T47D (cell line): ENCODE measurements at regions not wholly inside any gene's neighbourhood (a gene's known extent, or its start where the extent isn't known, plus 50 kb on each side); places are given as distances from the start of the nearest gene placed in this dataset.

Experiments
- DNase-seq, 2 experiments: peaks; one replicate each; pipeline versions ENCODE4 v3.0.0 to v3.0.0-alpha.2; 2011 to 2012; ENCODE audit warnings: low read depth in 1 of 2, low spot score in 1 of 2
- JUND ChIP-seq: IDR thresholded peaks from 2 replicates; pipeline ENCODE4 v1.6.1; 2012; ENCODE audit warnings: low read depth
- in situ Hi-C: cut with HindIII; loops from 2 replicates; pipeline ENCODE4 v1.10.0; 2016; ENCODE audit warnings: low sequenced_read_pairs, low pct_unique_long_range_greater_than_20kb

DNA sequence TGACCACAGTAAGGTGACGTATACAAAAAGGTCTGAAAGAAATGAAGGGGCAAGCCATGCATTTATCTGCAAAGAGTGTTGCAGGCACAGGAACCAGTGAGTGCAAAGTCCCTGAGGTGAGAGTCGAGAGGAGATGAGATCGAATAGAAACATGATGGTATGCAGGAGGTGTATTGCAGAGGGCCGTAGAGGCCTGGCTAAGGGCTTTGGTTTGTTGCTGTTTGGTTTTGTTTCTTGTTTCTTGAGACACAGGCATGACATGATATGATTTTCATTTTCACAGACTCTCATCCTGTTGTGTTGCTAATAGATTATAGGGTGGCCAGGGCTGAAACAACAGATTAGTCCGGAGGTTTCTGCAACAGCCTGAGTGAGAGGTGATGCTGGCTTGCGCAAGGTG lies 80.4 kb downstream of the HSPH1 start:
- in situ Hi-C loops = no loop called here
- DNase-seq = no peak
- TF ChIP-seq JUND = no peak

DNA sequence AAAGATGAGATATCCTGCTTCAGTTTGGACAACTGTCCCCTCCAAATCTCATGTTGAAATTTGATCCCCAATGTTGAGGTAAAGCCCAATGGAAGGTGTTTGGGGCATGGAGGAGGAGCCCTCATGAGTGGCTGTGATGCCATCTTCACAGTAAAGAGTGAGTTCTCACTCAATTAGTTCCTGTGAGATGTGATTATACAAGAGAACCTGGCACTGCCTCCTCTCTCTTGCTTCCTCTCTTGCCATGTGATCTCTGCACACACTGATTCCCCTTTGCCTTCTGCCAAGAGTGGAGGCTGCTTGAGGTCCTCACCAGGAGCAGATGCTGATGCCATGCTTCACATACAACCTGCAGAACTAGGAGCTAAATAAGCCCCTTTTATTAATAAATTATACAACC lies 86.9 kb downstream of the HSPH1 start:
- TF ChIP-seq JUND = no peak
- DNase-seq = peak in 1 of 2 experiments; percentile 29
- in situ Hi-C loops = no loop called here

GRCh38 chr13:31073859-31074718 lies 87.6 kb downstream of the HSPH1 start:
- peak in 1 of 2 experiments; percentile 80 for DNase-seq
- TF ChIP-seq JUND = no peak
- in situ Hi-C loops = no loop called here

DNA sequence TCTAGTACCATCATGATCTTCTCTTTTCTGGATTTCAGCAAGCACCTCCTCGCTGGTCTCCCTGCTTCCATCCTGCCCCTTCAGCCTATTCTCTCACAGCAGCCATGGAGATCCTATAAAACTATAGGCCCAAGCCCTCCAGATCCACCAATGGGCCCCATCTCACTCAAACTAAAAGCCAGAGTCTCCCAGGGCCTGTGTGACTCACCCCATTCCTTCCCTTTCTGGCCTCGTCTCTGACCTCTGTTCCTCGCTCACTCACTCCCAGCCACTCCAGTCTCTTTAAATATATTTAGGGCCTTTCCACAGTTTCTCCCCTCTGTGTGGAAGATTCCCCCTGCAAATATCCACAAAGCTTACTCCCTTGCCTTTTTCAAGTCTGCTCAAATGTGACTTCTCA lies 89.7 kb downstream of the HSPH1 start:
- no peak for DNase-seq
- no peak for TF ChIP-seq JUND
- in situ Hi-C loops = no loop called here

DNA sequence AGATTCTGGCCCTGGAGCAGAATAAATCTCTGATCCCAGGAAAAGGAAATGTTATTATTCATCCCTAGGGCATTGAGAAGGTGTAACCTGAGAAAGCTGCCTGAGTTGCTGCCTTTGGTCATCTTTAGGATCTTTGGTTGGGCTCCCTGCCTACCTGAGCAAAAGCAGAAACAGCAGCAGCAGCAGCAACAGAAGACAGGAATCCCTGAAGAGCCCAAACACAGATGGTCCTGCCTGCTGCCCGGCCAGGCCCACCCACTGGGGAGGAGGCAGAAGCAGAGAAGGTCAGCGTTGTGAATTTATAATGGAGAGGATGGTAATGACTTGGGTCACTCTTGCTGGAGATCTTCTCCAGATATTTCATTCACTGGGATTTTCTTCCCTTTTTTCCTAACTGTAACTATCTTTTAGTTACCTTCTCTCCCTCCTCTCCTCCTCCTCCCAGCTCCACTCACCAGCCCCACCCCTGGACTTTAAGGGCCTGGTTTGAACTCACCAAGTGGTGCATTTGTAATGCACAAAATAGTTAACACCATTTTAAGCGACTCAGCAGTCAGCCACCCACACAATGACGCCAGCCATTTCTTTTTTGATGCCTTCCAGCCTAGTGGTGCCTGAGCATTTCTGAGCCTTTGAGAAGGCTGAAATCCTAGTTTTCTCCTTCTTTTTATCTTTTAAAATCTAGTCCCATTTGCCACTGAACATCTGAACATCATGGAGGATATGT lies 91.7 kb downstream of the HSPH1 start:
- in situ Hi-C loops = no loop called here
- TF ChIP-seq JUND = no peak
- DNase-seq = no peak

- TF ChIP-seq JUND = no peak
- in situ Hi-C loops = no loop called here
- DNase-seq = no peak
Measured at GRCh38 chr13:31068119-31068423, 93.6 kb downstream of the HSPH1 start.

DNA sequence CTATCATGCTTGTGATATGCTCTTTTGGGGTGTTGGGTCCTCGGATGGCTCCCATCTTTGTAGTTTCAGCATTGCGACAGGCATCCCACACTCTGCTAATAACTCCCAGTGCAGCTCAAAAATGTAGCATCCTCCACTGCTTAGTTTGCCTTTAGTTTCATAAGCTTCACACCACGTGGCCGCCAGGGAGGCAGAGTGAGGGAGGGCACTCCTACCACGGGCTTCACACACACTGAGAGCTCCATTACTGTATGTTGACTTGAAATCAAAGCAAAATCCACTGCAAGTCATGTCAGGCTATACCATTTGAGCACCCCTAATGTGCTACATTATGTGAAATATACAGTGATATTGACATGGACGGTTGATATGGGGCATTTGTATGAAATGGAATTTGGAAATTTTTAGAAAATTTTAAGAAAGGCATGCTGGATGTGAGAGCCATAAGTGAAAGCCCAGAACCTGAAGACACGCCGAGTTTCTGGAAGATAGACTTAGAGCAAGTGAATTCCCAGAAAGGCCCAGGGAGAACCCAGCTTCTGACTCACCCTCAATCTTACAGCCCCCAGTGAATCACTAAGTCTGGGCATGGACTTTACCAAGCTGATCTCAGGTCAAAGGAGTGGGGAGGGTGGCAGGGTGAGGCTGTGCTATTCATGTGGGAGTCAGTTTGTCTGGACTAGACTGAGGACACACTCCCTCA lies 94.1 kb downstream of the HSPH1 start:
- DNase-seq = no peak
- no peak for TF ChIP-seq JUND

GRCh38 chr13:31064636-31065035 lies 97.1 kb downstream of the HSPH1 start:
- TF ChIP-seq JUND = no peak

More for the DNA sequence above, 94.1 kb downstream of the HSPH1 start:
- in situ Hi-C loops = no loop called here

DNA sequence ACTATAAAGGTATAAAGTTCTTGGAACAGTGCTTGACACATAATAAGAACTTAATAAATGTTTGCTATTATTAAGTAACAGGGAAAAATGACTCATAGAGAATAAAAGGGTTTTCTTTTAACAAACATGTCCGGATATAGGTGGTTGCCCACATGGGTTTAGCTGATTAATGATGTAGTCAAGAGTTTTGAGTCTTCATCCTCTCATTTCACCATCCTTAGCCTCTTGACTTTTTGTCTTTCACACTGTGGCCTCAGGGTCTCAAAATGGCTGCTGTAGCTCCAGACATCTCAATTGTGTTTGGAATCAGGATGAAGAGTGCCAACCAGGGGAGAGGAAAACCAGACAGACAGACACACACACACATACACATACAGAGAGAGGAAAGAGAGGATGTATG lies 97.9 kb downstream of the HSPH1 start:
- in situ Hi-C loops = no loop called here
- TF ChIP-seq JUND = no peak
- no peak for DNase-seq

More at GRCh38 chr13:31064636-31065035, 97.1 kb downstream of the HSPH1 start:
- no peak for DNase-seq
- in situ Hi-C loops = no loop called here

- TF ChIP-seq JUND = no peak
- DNase-seq = no peak
- in situ Hi-C loops = no loop called here
Measured at GRCh38 chr13:31060655-31061054, 101.0 kb downstream of the HSPH1 start.

- TF ChIP-seq JUND = no peak
- in situ Hi-C loops = no loop called here
- no peak for DNase-seq
Measured at GRCh38 chr13:31060220-31060619, 101.5 kb downstream of the HSPH1 start.

DNA sequence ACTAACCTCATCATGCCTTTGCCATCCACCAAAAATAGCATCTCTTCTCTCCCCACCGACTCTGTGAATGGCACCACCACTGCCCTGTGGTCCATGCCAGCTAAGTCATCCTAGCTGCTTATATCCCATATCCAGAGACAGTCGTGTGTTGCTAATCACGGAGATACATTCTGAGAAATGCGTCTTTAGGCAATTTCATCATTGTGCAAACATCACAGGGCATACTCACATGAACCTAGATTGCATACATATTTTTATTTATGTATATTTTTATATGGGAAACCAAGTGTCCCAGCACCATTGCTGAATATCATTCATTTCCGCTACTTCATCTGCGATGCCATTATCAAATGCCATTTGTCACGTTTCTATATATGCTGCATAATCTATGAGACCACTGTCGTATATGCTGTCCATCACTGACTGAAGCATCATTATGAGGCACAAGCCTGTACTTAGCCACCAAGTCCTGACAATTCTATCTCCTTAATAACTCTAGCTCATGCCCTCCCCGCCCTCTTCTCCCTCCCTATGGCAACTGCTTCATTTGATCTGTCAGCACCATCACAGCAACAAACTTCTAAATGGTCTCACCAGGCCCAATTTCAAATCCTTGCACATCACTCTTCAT lies 104.2 kb downstream of the HSPH1 start:
- no peak for TF ChIP-seq JUND
- no peak for DNase-seq
- in situ Hi-C loops = no loop called here
